CD14-positive monocyte (primary cell): ENCODE measurements at regions not wholly inside any gene's neighbourhood (a gene's known extent, or its start where the extent isn't known, plus 50 kb on each side); places are given as distances from the start of the nearest gene placed in this dataset.

Source experiments
- DNase-seq, 3 donors: peaks; one replicate each; pipeline ENCODE4 v3.0.0-alpha.2; 2011 to 2022
- H2AFZ ChIP-seq: 2 replicates; pipeline ENCODE4 v1.6.0; 2012; ENCODE audit warnings: mild to moderate bottlenecking, low read depth, low read length, inconsistent platforms; ENCODE audit not compliant: insufficient read depth, poor library complexity, severe bottlenecking
- H3K27ac ChIP-seq, 2 donors: 1 replicate in 1 of 2; 2 replicates in 1 of 2; pipeline ENCODE4 v1.5.1; 2012 to 2013; ENCODE audit warnings: low read length in 2 of 2, control low read depth in 1 of 2, inconsistent platforms in 1 of 2, low read depth in 1 of 2, mild to moderate bottlenecking in 1 of 2
- H3K27me3 ChIP-seq, 2 donors: one replicate each; pipeline versions ENCODE4 v1.6.0 to v1.6.1; 2011 to 2013; ENCODE audit warnings: low read length in 2 of 2; ENCODE audit not compliant: control insufficient read depth in 2 of 2, insufficient read depth in 2 of 2
- H3K36me3 ChIP-seq, 2 donors: replicated peaks in 1 of 2; 1 replicate in 1 of 2; 2 replicates in 1 of 2; pipeline versions ENCODE4 v1.5.1 to v1.6.1; 2012 to 2013; ENCODE audit warnings: low read length in 2 of 2, control low read depth in 1 of 2, inconsistent platforms in 1 of 2, mild to moderate bottlenecking in 1 of 2; ENCODE audit not compliant: insufficient read depth in 2 of 2, control insufficient read depth in 1 of 2
- H3K4me1 ChIP-seq, 2 donors: 1 replicate in 1 of 2; 2 replicates in 1 of 2; pipeline versions ENCODE4 v1.5.1 to v1.6.1; 2012 to 2013; ENCODE audit warnings: low read length in 2 of 2, control low read depth in 1 of 2, inconsistent platforms in 1 of 2, mild to moderate bottlenecking in 1 of 2, moderate library complexity in 1 of 2; ENCODE audit not compliant: insufficient read depth in 2 of 2, control insufficient read depth in 1 of 2
- H3K4me2 ChIP-seq: replicated peaks from 2 replicates; pipeline ENCODE3; 2012; ENCODE audit warnings: low read length, moderate library complexity, mild to moderate bottlenecking; ENCODE audit not compliant: poor library complexity, severe bottlenecking; ENCODE audit errors: extremely low read depth
- H3K4me3 ChIP-seq, 3 experiments: fragments of 200-600 bp in 1 of 3; sonication (generic) in 1 of 3; replicated peaks in 1 of 3; 1 replicate in 2 of 3; 2 replicates in 1 of 3; pipeline ENCODE4 v1.5.1; 2011 to 2013; ENCODE audit warnings: low read length in 3 of 3, mild to moderate bottlenecking in 3 of 3, control low read depth in 2 of 3, low read depth in 2 of 3, inconsistent platforms in 1 of 3, moderate library complexity in 1 of 3
- H3K79me2 ChIP-seq: 2 replicates; pipeline ENCODE4 v1.6.0; 2012; ENCODE audit warnings: mild to moderate bottlenecking, control low read depth, inconsistent platforms, low read length, moderate library complexity; ENCODE audit not compliant: insufficient read depth
- H3K9ac ChIP-seq: 2 replicates; pipeline ENCODE4 v1.6.0; 2017; ENCODE audit warnings: low read length, mild to moderate bottlenecking; ENCODE audit not compliant: insufficient read depth, poor library complexity, severe bottlenecking
- H3K9me3 ChIP-seq, 2 donors: replicated peaks in 1 of 2; 1 replicate in 1 of 2; 2 replicates in 1 of 2; pipeline versions ENCODE4 v1.5.1 to v1.6.1; 2012 to 2013; ENCODE audit warnings: low read length in 2 of 2, control low read depth in 1 of 2; ENCODE audit not compliant: control insufficient read depth in 1 of 2, insufficient read depth in 1 of 2
- H4K20me1 ChIP-seq: 2 replicates; pipeline ENCODE4 v1.6.0; 2012; ENCODE audit warnings: mild to moderate bottlenecking, low read length, control low read depth, moderate library complexity; ENCODE audit not compliant: insufficient read depth
- H3K27ac Mint-ChIP-seq, 7 donors: one replicate each; pipeline ENCODE4 v1.8.0; 2020; ENCODE audit warnings: mild to moderate bottlenecking in 7 of 7, mixed read lengths in 7 of 7, moderate library complexity in 6 of 7, inconsistent platforms in 2 of 7
- H3K27me3 Mint-ChIP-seq, 3 donors: one replicate each; pipeline ENCODE4 v1.8.0; 2021 to 2022; ENCODE audit warnings: low read depth in 3 of 3, mild to moderate bottlenecking in 3 of 3, mixed read lengths in 3 of 3, moderate library complexity in 3 of 3, inconsistent platforms in 1 of 3
- H3K36me3 Mint-ChIP-seq, 2 donors: one replicate each; pipeline ENCODE4 v1.8.0; 2020; ENCODE audit warnings: mixed read lengths in 2 of 2, inconsistent platforms in 1 of 2, mild to moderate bottlenecking in 1 of 2
- H3K4me1 Mint-ChIP-seq: one replicate; pipeline ENCODE4 v1.8.0; 2020; ENCODE audit warnings: mild to moderate bottlenecking, mixed read lengths
- H3K4me3 Mint-ChIP-seq, 2 donors: one replicate each; pipeline ENCODE4 v1.8.0; 2020; ENCODE audit warnings: mild to moderate bottlenecking in 2 of 2, mixed read lengths in 2 of 2, moderate library complexity in 1 of 2
- H3K9me3 Mint-ChIP-seq, 7 donors: one replicate each; pipeline ENCODE4 v1.8.0; 2020 to 2022; ENCODE audit warnings: mixed read lengths in 7 of 7, mild to moderate bottlenecking in 6 of 7, moderate library complexity in 6 of 7, inconsistent platforms in 2 of 7
- CTCF ChIP-seq: fragments of 200-600 bp; IDR thresholded peaks from one replicate; pipeline ENCODE4 v1.8.0; 2022; ENCODE audit warnings: antibody characterized with exemption, mild to moderate bottlenecking
- WGBS: methylation state at CpG from one replicate; pipeline ENCODE4 v1.1.5; 2013; ENCODE audit warnings: missing lambda C conversion rate; ENCODE audit not compliant: insufficient coverage; 5-methylcytosine and 5-hydroxymethylcytosine counted together
- intact Hi-C, 2 donors: fragments of 100-400 bp; cut with micrococcal nuclease; formaldehyde crosslinking; loops; one replicate each; pipeline versions ENCODE4 v1.15.0 to v1.15.1; 2023

GRCh38 chr3:7820969-7821368, 680.7 kb upstream of the LMCD1 start:
- Histone ChIP-seq H3K4me1 (no peaks in the 10 kb centered on the region), H3K9me3 (peaks cover 19 to 24% of the 10 kb centered on the region in 2 donors), H3K4me3 (no peak overlapping the region), H3K27ac (no peak overlapping the region), H3K4me2 (no peak overlapping the region), H4K20me1 (no peaks in the 10 kb centered on the region), H2AFZ (no peak overlapping the region), H3K9ac (no peak overlapping the region), H3K36me3 (no peaks in the 10 kb centered on the region), H3K79me2 (no peaks in the 10 kb centered on the region), H3K27me3 (no peaks in the 10 kb centered on the region)
- Mint-ChIP-seq H3K27me3 (peaks cover 0 to 1% (median 1%) of the 10 kb centered on the region in 3 donors), H3K4me1 (no peaks in the 10 kb centered on the region), H3K27ac (no peak overlapping the region), H3K9me3 (peaks cover 14 to 33% (median 15%) of the 10 kb centered on the region in 7 donors), H3K36me3 (no peaks in the 10 kb centered on the region), H3K4me3 (no peak overlapping the region)
- intact Hi-C loops: no loop called here
- no peak for DNase-seq
- no peak for TF ChIP-seq CTCF
- 80% methylated on average over 1 of the region's 2 CpGs for WGBS

GRCh38 chr3:7821858-7822257, 679.8 kb upstream of the LMCD1 start:
- H2AFZ ChIP-seq: no peak overlapping the region
- TF ChIP-seq CTCF: no peak
- Mint-ChIP-seq H3K27ac (no peak overlapping the region), H3K27me3 (peaks cover 1 to 3% (median 2%) of the 10 kb centered on the region in 3 donors), H3K4me1 (no peaks in the 10 kb centered on the region), H3K4me3 (no peak overlapping the region), H3K36me3 (no peaks in the 10 kb centered on the region), H3K9me3 (peaks cover 14 to 30% (median 17%) of the 10 kb centered on the region in 7 donors)
- H3K36me3 ChIP-seq: no peaks in the 10 kb centered on the region
- H3K27ac ChIP-seq: no peak overlapping the region
- no peaks in the 10 kb centered on the region for H3K79me2 ChIP-seq
- no peak overlapping the region for H3K4me2 ChIP-seq
- intact Hi-C loops: no loop called here
- H3K4me3 ChIP-seq: no peak overlapping the region
- peaks cover 21 to 24% of the 10 kb centered on the region in 2 donors for H3K9me3 ChIP-seq
- DNase-seq: no peak
- H4K20me1 ChIP-seq: no peaks in the 10 kb centered on the region
- no CpG with 5 or more reads among the region's 1 CpG for WGBS
- no peaks in the 10 kb centered on the region for H3K4me1 ChIP-seq
- no peak overlapping the region for H3K9ac ChIP-seq
- no peaks in the 10 kb centered on the region for H3K27me3 ChIP-seq
